ENCODE measurements at regions not wholly inside any gene's neighbourhood (a gene's known extent, or its start where the extent isn't known, plus 50 kb on each side); places are given as distances from the start of the nearest gene placed in this dataset.

GRCh38 chr15:93451265-93451664 is 362.3 kb upstream of the RGMA start:
- H3K9me3 Mint-ChIP-seq = no peaks in the 10 kb centered on the region

GRCh38 chr15:93449798-93450197 is 360.8 kb upstream of the RGMA start:
- Histone ChIP-seq H3K4me1 (ENCODE audit: control insufficient read depth in 1 of 2, extremely low read depth in 1 of 2, insufficient read depth in 2 of 2, low read length in 2 of 2) (no peaks in the 10 kb centered on the region), H3K27ac (ENCODE audit: low read length) (no peak overlapping the region), H3K4me3 (ENCODE audit: control insufficient read depth in 1 of 2, extremely low read depth in 1 of 2, low read length in 1 of 2) (no peak overlapping the region), H3K9me3 (no peaks in the 10 kb centered on the region), H3K27me3 (replicated peaks in 1 of 2; ENCODE audit: control insufficient read depth in 2 of 2, extremely low read depth in 1 of 2, insufficient read depth in 2 of 2, low read length in 1 of 2) (peaks cover 0 to 3% of the 10 kb centered on the region in 2 experiments), H3K36me3 (ENCODE audit: control insufficient read depth in 2 of 2, extremely low read depth in 1 of 2, insufficient read depth in 1 of 2, low read length in 1 of 2) (no peaks in the 10 kb centered on the region)
- ATAC-seq (replicated peaks in 1 of 4) (no peak), DNase-seq (no peak)
- WGBS (ENCODE audit: insufficient coverage) = 67% methylated on average over 1 of the region's 2 CpGs
- H3K36me3 Mint-ChIP-seq = no peaks in the 10 kb centered on the region
- no peaks in the 10 kb centered on the region for H3K4me1 Mint-ChIP-seq
- no peaks in the 10 kb centered on the region for H3K9me3 Mint-ChIP-seq
- H3K27me3 Mint-ChIP-seq = peaks cover 0 to 5% of the 10 kb centered on the region in 2 donors
- CTCF ChIA-PET = no interaction called here
- H3K27ac Mint-ChIP-seq = no peak overlapping the region
- H3K4me3 Mint-ChIP-seq = no peak overlapping the region
- POLR2A ChIA-PET = no interaction called here

More at GRCh38 chr15:93451265-93451664, 362.3 kb upstream of the RGMA start:
- Mint-ChIP-seq H3K27ac (no peak overlapping the region), H3K4me3 (no peak overlapping the region), H3K27me3 (peaks cover 0 to 6% of the 10 kb centered on the region in 2 donors), H3K4me1 (no peaks in the 10 kb centered on the region), H3K36me3 (no peaks in the 10 kb centered on the region)
- no peak overlapping the region for H3K27ac ChIP-seq (ENCODE audit: low read length)
- H3K36me3 ChIP-seq (ENCODE audit: control insufficient read depth in 2 of 2, extremely low read depth in 1 of 2, insufficient read depth in 1 of 2, low read length in 1 of 2) = no peaks in the 10 kb centered on the region
- ChIA-PET CTCF (interaction anchor here in 1 of 2 donors (0.6 kb wide), 1 partner anchor 868 kb away, joined by 3 read pairs; no protein-coding TSS in a partner anchor), POLR2A (no interaction called here)
- peaks cover 0 to 4% of the 10 kb centered on the region in 2 experiments for H3K27me3 ChIP-seq (replicated peaks in 1 of 2; ENCODE audit: control insufficient read depth in 2 of 2, extremely low read depth in 1 of 2, insufficient read depth in 2 of 2, low read length in 1 of 2)
- WGBS (ENCODE audit: insufficient coverage) = 0% methylated on average over 1 of the region's 6 CpGs
- H3K4me3 ChIP-seq (ENCODE audit: control insufficient read depth in 1 of 2, extremely low read depth in 1 of 2, low read length in 1 of 2) = no peak overlapping the region
- ATAC-seq (replicated peaks in 1 of 4) (no peak), DNase-seq (no peak)
- H3K9me3 ChIP-seq = no peaks in the 10 kb centered on the region
- no peaks in the 10 kb centered on the region for H3K4me1 ChIP-seq (ENCODE audit: control insufficient read depth in 1 of 2, extremely low read depth in 1 of 2, insufficient read depth in 2 of 2, low read length in 2 of 2)

- peaks cover 22 to 39% of the 10 kb centered on the region in 2 donors for H3K27me3 Mint-ChIP-seq
- WGBS (ENCODE audit: insufficient coverage) = 44% methylated on average over 3 of the region's 4 CpGs
- H3K9me3 Mint-ChIP-seq = peaks cover 0 to 6% (median 4%) of the 10 kb centered on the region in 3 donors
- Histone ChIP-seq H3K9me3 (no peaks in the 10 kb centered on the region), H3K4me3 (ENCODE audit: control insufficient read depth in 1 of 2, extremely low read depth in 1 of 2, low read length in 1 of 2) (no peak overlapping the region), H3K36me3 (ENCODE audit: control insufficient read depth in 2 of 2, extremely low read depth in 1 of 2, insufficient read depth in 1 of 2, low read length in 1 of 2) (no peaks in the 10 kb centered on the region), H3K27me3 (replicated peaks in 1 of 2; ENCODE audit: control insufficient read depth in 2 of 2, extremely low read depth in 1 of 2, insufficient read depth in 2 of 2, low read length in 1 of 2) (peaks cover 2 to 10% of the 10 kb centered on the region in 2 experiments), H3K27ac (ENCODE audit: low read length) (no peak overlapping the region), H3K4me1 (ENCODE audit: control insufficient read depth in 1 of 2, extremely low read depth in 1 of 2, insufficient read depth in 2 of 2, low read length in 2 of 2) (no peaks in the 10 kb centered on the region)
- no peak overlapping the region for H3K4me3 Mint-ChIP-seq
- CTCF ChIA-PET = no interaction called here
- no peaks in the 10 kb centered on the region for H3K4me1 Mint-ChIP-seq
- DNase-seq = no peak
- no peak overlapping the region for H3K27ac Mint-ChIP-seq
- no peaks in the 10 kb centered on the region for H3K36me3 Mint-ChIP-seq
- POLR2A ChIA-PET = no interaction called here
- no peak for ATAC-seq (replicated peaks in 1 of 4)
Observed at GRCh38 chr15:93438310-93438709, 349.3 kb upstream of the RGMA start.

GRCh38 chr15:93432474-93432873 is 343.5 kb upstream of the RGMA start:
- H3K36me3 Mint-ChIP-seq = no peaks in the 10 kb centered on the region
- Histone ChIP-seq H3K4me3 (ENCODE audit: control insufficient read depth in 1 of 2, extremely low read depth in 1 of 2, low read length in 1 of 2) (no peak overlapping the region), H3K27ac (ENCODE audit: low read length) (no peak overlapping the region), H3K27me3 (replicated peaks in 1 of 2; ENCODE audit: control insufficient read depth in 2 of 2, extremely low read depth in 1 of 2, insufficient read depth in 2 of 2, low read length in 1 of 2) (peaks cover 0 to 2% of the 10 kb centered on the region in 2 experiments), H3K4me1 (ENCODE audit: control insufficient read depth in 1 of 2, extremely low read depth in 1 of 2, insufficient read depth in 2 of 2, low read length in 2 of 2) (no peaks in the 10 kb centered on the region), H3K36me3 (ENCODE audit: control insufficient read depth in 2 of 2, extremely low read depth in 1 of 2, insufficient read depth in 1 of 2, low read length in 1 of 2) (no peaks in the 10 kb centered on the region), H3K9me3 (no peaks in the 10 kb centered on the region)
- DNase-seq (no peak), ATAC-seq (replicated peaks in 1 of 4) (no peak)
- no peak overlapping the region for H3K27ac Mint-ChIP-seq
- H3K27me3 Mint-ChIP-seq = peaks cover 11 to 12% of the 10 kb centered on the region in 2 donors
- H3K4me1 Mint-ChIP-seq = no peaks in the 10 kb centered on the region
- CTCF ChIA-PET = no interaction called here
- POLR2A ChIA-PET = no interaction called here
- peaks cover 0 to 6% (median 0%) of the 10 kb centered on the region in 3 donors for H3K9me3 Mint-ChIP-seq
- 86% methylated on average over 14 of the region's 28 CpGs for WGBS (ENCODE audit: insufficient coverage)
- no peak overlapping the region for H3K4me3 Mint-ChIP-seq

- Mint-ChIP-seq H3K27ac (no peak overlapping the region), H3K36me3 (no peaks in the 10 kb centered on the region), H3K27me3 (peaks cover 0 to 2% of the 10 kb centered on the region in 2 donors), H3K4me3 (no peak overlapping the region), H3K4me1 (no peaks in the 10 kb centered on the region), H3K9me3 (no peaks in the 10 kb centered on the region)
- no peak overlapping the region for H3K4me3 ChIP-seq (ENCODE audit: control insufficient read depth in 1 of 2, extremely low read depth in 1 of 2, low read length in 1 of 2)
- ATAC-seq (replicated peaks in 1 of 4) (no peak), DNase-seq (no peak)
- H3K9me3 ChIP-seq = no peaks in the 10 kb centered on the region
- no peak overlapping the region for H3K27ac ChIP-seq (ENCODE audit: low read length)
- POLR2A ChIA-PET = no interaction called here
- no peaks in the 10 kb centered on the region for H3K36me3 ChIP-seq (ENCODE audit: control insufficient read depth in 2 of 2, extremely low read depth in 1 of 2, insufficient read depth in 1 of 2, low read length in 1 of 2)
- peaks cover 0 to 6% of the 10 kb centered on the region in 2 experiments for H3K27me3 ChIP-seq (replicated peaks in 1 of 2; ENCODE audit: control insufficient read depth in 2 of 2, extremely low read depth in 1 of 2, insufficient read depth in 2 of 2, low read length in 1 of 2)
- H3K4me1 ChIP-seq (ENCODE audit: control insufficient read depth in 1 of 2, extremely low read depth in 1 of 2, insufficient read depth in 2 of 2, low read length in 2 of 2) = no peaks in the 10 kb centered on the region
- CTCF ChIA-PET = no interaction called here
- WGBS (ENCODE audit: insufficient coverage) = 60% methylated on average over 1 of the region's 2 CpGs
Observed at GRCh38 chr15:93428807-93429351, 339.9 kb upstream of the RGMA start.

GRCh38 chr15:93428150-93428549 is 339.1 kb upstream of the RGMA start:
- ChIA-PET CTCF (no interaction called here), POLR2A (interaction anchor here in 1 of 2 donors (0.7 kb wide), 1 partner anchor 215 kb away, joined by 6 read pairs; no protein-coding TSS in a partner anchor)
- no peaks in the 10 kb centered on the region for H3K9me3 Mint-ChIP-seq
- 64% methylated on average over 3 of the region's 3 CpGs for WGBS (ENCODE audit: insufficient coverage)
- no peaks in the 10 kb centered on the region for H3K36me3 Mint-ChIP-seq
- no peak overlapping the region for H3K27ac ChIP-seq (ENCODE audit: low read length)
- ATAC-seq (replicated peaks in 1 of 4) (no peak), DNase-seq (no peak)
- H3K9me3 ChIP-seq = no peaks in the 10 kb centered on the region
- no peaks in the 10 kb centered on the region for H3K4me1 ChIP-seq (ENCODE audit: control insufficient read depth in 1 of 2, extremely low read depth in 1 of 2, insufficient read depth in 2 of 2, low read length in 2 of 2)
- H3K27ac Mint-ChIP-seq = no peak overlapping the region
- no peaks in the 10 kb centered on the region for H3K4me1 Mint-ChIP-seq
- H3K27me3 ChIP-seq (replicated peaks in 1 of 2; ENCODE audit: control insufficient read depth in 2 of 2, extremely low read depth in 1 of 2, insufficient read depth in 2 of 2, low read length in 1 of 2) = peaks cover 0 to 6% of the 10 kb centered on the region in 2 experiments
- H3K4me3 ChIP-seq (ENCODE audit: control insufficient read depth in 1 of 2, extremely low read depth in 1 of 2, low read length in 1 of 2) = no peak overlapping the region
- no peaks in the 10 kb centered on the region for H3K27me3 Mint-ChIP-seq
- H3K36me3 ChIP-seq (ENCODE audit: control insufficient read depth in 2 of 2, extremely low read depth in 1 of 2, insufficient read depth in 1 of 2, low read length in 1 of 2) = no peaks in the 10 kb centered on the region
- no peak overlapping the region for H3K4me3 Mint-ChIP-seq

GRCh38 chr15:93424131-93424530 is 335.1 kb upstream of the RGMA start:
- H3K27me3 Mint-ChIP-seq = no peaks in the 10 kb centered on the region
- POLR2A ChIA-PET = no interaction called here

More at GRCh38 chr15:93424131-93424530, 335.1 kb upstream of the RGMA start:
- CTCF ChIA-PET = no interaction called here
- Histone ChIP-seq H3K36me3 (ENCODE audit: control insufficient read depth in 2 of 2, extremely low read depth in 1 of 2, insufficient read depth in 1 of 2, low read length in 1 of 2) (no peaks in the 10 kb centered on the region), H3K9me3 (no peaks in the 10 kb centered on the region), H3K4me1 (ENCODE audit: control insufficient read depth in 1 of 2, extremely low read depth in 1 of 2, insufficient read depth in 2 of 2, low read length in 2 of 2) (no peaks in the 10 kb centered on the region), H3K27me3 (replicated peaks in 1 of 2; ENCODE audit: control insufficient read depth in 2 of 2, extremely low read depth in 1 of 2, insufficient read depth in 2 of 2, low read length in 1 of 2) (peaks cover 0 to 6% of the 10 kb centered on the region in 2 experiments), H3K4me3 (ENCODE audit: control insufficient read depth in 1 of 2, extremely low read depth in 1 of 2, low read length in 1 of 2) (no peak overlapping the region), H3K27ac (ENCODE audit: low read length) (no peak overlapping the region)
- DNase-seq (no peak), ATAC-seq (replicated peaks in 1 of 4) (no peak)
- Mint-ChIP-seq H3K9me3 (no peaks in the 10 kb centered on the region), H3K27ac (no peak overlapping the region), H3K36me3 (no peaks in the 10 kb centered on the region), H3K4me3 (no peak overlapping the region), H3K4me1 (no peaks in the 10 kb centered on the region)
- 76% methylated on average over 4 of the region's 9 CpGs for WGBS (ENCODE audit: insufficient coverage)

All from T-cell (primary cell).